MM.1S (cell line): ENCODE measurements at regions not wholly inside any gene's neighbourhood (a gene's known extent, or its start where the extent isn't known, plus 50 kb on each side); places are given as distances from the start of the nearest gene placed in this dataset.

Experiments
- DNase-seq: peaks from one replicate; pipeline ENCODE4 v3.0.0-alpha.2; 2015
- H2AFZ ChIP-seq: fragments of 300-600 bp; sonication (generic); 2 replicates; pipeline ENCODE4 v1.6.0; 2016; ENCODE audit warnings: antibody characterized with exemption, low read length
- H3F3A ChIP-seq: fragments of 300-600 bp; sonication (generic); 2 replicates; pipeline ENCODE4 v1.6.1; 2016; ENCODE audit warnings: mild to moderate bottlenecking, antibody characterized with exemption, low read length, moderate library complexity, mixed read lengths; ENCODE audit not compliant: insufficient read depth
- H3K27ac ChIP-seq: fragments of 300-600 bp; sonication (generic); 2 replicates; pipeline ENCODE4 v1.5.1; 2016; ENCODE audit warnings: mild to moderate bottlenecking, low read length
- H3K27me3 ChIP-seq: fragments of 300-600 bp; sonication (generic); replicated peaks from 2 replicates; pipeline ENCODE4 v1.6.0; 2016; ENCODE audit warnings: low read length; ENCODE audit not compliant: insufficient read depth
- H3K36me3 ChIP-seq: fragments of 300-600 bp; sonication (generic); replicated peaks from 2 replicates; pipeline ENCODE4 v1.6.1; 2016; ENCODE audit warnings: mild to moderate bottlenecking, low read length, mixed read lengths; ENCODE audit not compliant: insufficient read depth
- H3K4me1 ChIP-seq: fragments of 300-600 bp; sonication (generic); 2 replicates; pipeline ENCODE4 v1.6.1; 2016; ENCODE audit warnings: low read length, mixed read lengths
- H3K4me2 ChIP-seq: fragments of 300-600 bp; sonication (generic); 2 replicates; pipeline ENCODE4 v1.6.0; 2016; ENCODE audit warnings: low read depth, low read length
- H3K4me3 ChIP-seq: fragments of 300-600 bp; sonication (generic); 2 replicates; pipeline ENCODE4 v1.5.1; 2016; ENCODE audit warnings: low read length, mixed read lengths
- H3K79me2 ChIP-seq: fragments of 300-600 bp; sonication (generic); 2 replicates; pipeline ENCODE4 v1.6.1; 2016; ENCODE audit warnings: mixed run types, low read length, mixed read lengths
- H3K9ac ChIP-seq: fragments of 300-600 bp; sonication (generic); 2 replicates; pipeline ENCODE4 v1.6.1; 2016; ENCODE audit warnings: low read length, mixed read lengths
- H3K9me2 ChIP-seq: fragments of 300-600 bp; sonication (generic); replicated peaks from 2 replicates; pipeline ENCODE4 v1.6.1; 2016; ENCODE audit warnings: mild to moderate bottlenecking, low read length, mixed read lengths; ENCODE audit not compliant: insufficient read depth
- H3K9me3 ChIP-seq: fragments of 300-600 bp; sonication (generic); replicated peaks from 2 replicates; pipeline ENCODE4 v1.6.1; 2016; ENCODE audit warnings: mild to moderate bottlenecking, low read length, mixed read lengths; ENCODE audit not compliant: insufficient read depth
- H4K20me1 ChIP-seq: fragments of 300-600 bp; sonication (generic); 2 replicates; pipeline ENCODE4 v1.6.1; 2016; ENCODE audit warnings: mild to moderate bottlenecking, low read length, moderate library complexity, mixed read lengths; ENCODE audit not compliant: insufficient read depth
- CTCF ChIP-seq: fragments of 300-600 bp; sonication (generic); IDR thresholded peaks from 2 replicates; pipeline ENCODE4 v1.5.1; 2016; ENCODE audit warnings: antibody characterized with exemption, low read length, mixed read lengths
- EZH2 ChIP-seq: fragments of 300-600 bp; sonication (generic); optimal IDR thresholded peaks from 2 replicates; pipeline ENCODE3; 2017; ENCODE audit warnings: low read depth, mild to moderate bottlenecking, antibody characterized with exemption, low read length, mixed read lengths
- EZH2phosphoT487 ChIP-seq: fragments of 300-600 bp; sonication (generic); IDR thresholded peaks from 2 replicates; pipeline ENCODE4 v1.6.1; 2018; ENCODE audit warnings: antibody characterized with exemption, low read length

DNA sequence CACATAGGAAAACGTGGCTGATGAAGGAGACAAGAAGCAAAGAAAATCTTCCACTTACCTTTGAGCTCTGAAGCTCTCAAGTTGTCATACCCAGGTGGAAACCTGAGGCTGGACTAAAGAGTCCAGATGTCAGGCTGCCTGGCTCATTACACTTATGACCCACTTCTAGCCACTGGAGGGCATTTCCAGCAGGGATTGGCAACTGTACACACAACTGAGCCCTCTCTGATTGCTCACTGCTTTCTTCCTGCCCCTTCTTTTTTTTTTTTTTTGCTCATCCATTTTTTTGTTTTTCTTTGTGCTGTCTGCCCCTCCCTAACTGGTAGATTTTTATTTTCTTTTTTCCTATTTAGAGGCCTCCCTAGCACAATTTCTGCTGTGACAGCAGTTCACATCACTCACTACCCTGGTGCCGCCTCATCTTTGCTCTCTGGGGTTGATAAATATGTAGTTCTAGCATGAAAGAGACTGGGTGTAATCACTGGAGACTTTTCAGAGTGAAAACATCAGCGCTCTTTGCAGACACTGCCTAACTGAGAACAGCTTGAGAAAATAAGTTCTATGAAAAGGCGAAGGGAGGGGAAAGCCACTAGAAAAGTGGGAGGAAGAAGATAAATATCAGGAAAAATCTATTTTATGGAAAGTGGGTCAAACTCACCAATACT is 334.5 kb downstream of the NUF2 start:
- Histone ChIP-seq H3K4me1 (no peaks in the 10 kb centered on the region), H3K9ac (no peak overlapping the region), H4K20me1 (no peaks in the 10 kb centered on the region), H3K9me3 (no peaks in the 10 kb centered on the region), H3K9me2 (no peaks in the 10 kb centered on the region), H2AFZ (no peak overlapping the region), H3K4me2 (no peak overlapping the region), H3K4me3 (no peak overlapping the region), H3K27ac (no peak overlapping the region), H3K79me2 (no peaks in the 10 kb centered on the region), H3F3A (no peaks in the 10 kb centered on the region), H3K27me3 (no peaks in the 10 kb centered on the region), H3K36me3 (no peaks in the 10 kb centered on the region)
- TF ChIP-seq EZH2phosphoT487 = no peak
- no peak for TF ChIP-seq EZH2
- TF ChIP-seq CTCF = no peak
- no peak for DNase-seq

DNA sequence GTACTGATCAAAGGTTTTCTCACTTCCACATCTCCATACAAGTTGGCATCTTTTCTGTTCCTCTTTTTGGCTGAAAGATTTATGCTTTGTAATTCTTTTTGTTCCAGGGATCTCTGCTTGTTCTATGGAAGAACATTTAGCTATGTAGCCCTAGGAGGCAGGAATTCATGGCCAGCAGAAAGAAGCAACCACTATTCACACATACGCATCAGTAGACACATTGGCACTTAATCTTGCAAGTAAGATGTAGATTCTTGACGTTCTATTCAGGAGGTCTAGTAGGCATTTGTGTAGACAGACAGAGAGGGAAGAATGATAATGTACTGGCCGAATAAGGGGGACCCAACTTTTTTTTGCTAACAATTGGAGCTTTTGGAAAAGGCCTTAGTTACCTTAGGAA is 336.0 kb downstream of the NUF2 start:
- no peaks in the 10 kb centered on the region for H4K20me1 ChIP-seq
- no peaks in the 10 kb centered on the region for H3F3A ChIP-seq
- no peaks in the 10 kb centered on the region for H3K4me1 ChIP-seq
- H3K9me2 ChIP-seq = no peaks in the 10 kb centered on the region
- DNase-seq = no peak
- no peak overlapping the region for H2AFZ ChIP-seq
- H3K4me2 ChIP-seq = no peak overlapping the region
- H3K9ac ChIP-seq = no peak overlapping the region
- no peak overlapping the region for H3K27ac ChIP-seq
- no peak for TF ChIP-seq CTCF
- no peak for TF ChIP-seq EZH2phosphoT487
- TF ChIP-seq EZH2 = no peak
- H3K4me3 ChIP-seq = no peak overlapping the region
- no peaks in the 10 kb centered on the region for H3K27me3 ChIP-seq
- no peaks in the 10 kb centered on the region for H3K79me2 ChIP-seq
- H3K36me3 ChIP-seq = no peaks in the 10 kb centered on the region
- H3K9me3 ChIP-seq = no peaks in the 10 kb centered on the region

GRCh38 chr1:163661391-163661790 is 339.6 kb downstream of the NUF2 start:
- no peak for DNase-seq
- TF ChIP-seq CTCF (no peak), EZH2 (no peak)
- H3K4me3 ChIP-seq = no peak overlapping the region

More at GRCh38 chr1:163661391-163661790, 339.6 kb downstream of the NUF2 start:
- Histone ChIP-seq H2AFZ (no peak overlapping the region), H3K4me2 (no peak overlapping the region), H3K79me2 (no peaks in the 10 kb centered on the region), H3K27ac (no peak overlapping the region), H3K9me2 (no peaks in the 10 kb centered on the region), H3K9me3 (no peaks in the 10 kb centered on the region), H3K4me1 (no peaks in the 10 kb centered on the region), H4K20me1 (no peaks in the 10 kb centered on the region), H3K27me3 (no peaks in the 10 kb centered on the region), H3F3A (no peaks in the 10 kb centered on the region), H3K36me3 (no peaks in the 10 kb centered on the region), H3K9ac (no peak overlapping the region)
